ENCODE measurements at regions not wholly inside any gene's neighbourhood (a gene's known extent, or its start where the extent isn't known, plus 50 kb on each side); places are given as distances from the start of the nearest gene placed in this dataset.

GRCh38 chr11:80168796-80169195, 728.0 kb upstream of the TENM4 start:
- no peak for TF ChIP-seq CTCF (conservative IDR thresholded peaks at IDR 0.05 in 1 of 2, IDR thresholded peaks at IDR 0.05 in 1 of 2; ENCODE audit: extremely low read depth in 1 of 2, insufficient read depth in 1 of 2, low read depth in 1 of 2, low read length in 2 of 2)
- TF ChIP-seq EZH2 (IDR thresholded peaks at IDR 0.05; ENCODE audit: borderline replicate concordance, low read length) = no peak

Data from mammary epithelial cell (primary cell).